ENCODE measurements at regions not wholly inside any gene's neighbourhood (a gene's known extent, or its start where the extent isn't known, plus 50 kb on each side); places are given as distances from the start of the nearest gene placed in this dataset.
"Not testable (repeated sequence)": the region's sequence is repeated elsewhere in the genome, so short reads cannot be mapped to it uniquely, and the experiment has no call there.

- not testable (repeated sequence) for TF ChIP-seq CTCF (IDR thresholded peaks at IDR 0.05; ENCODE audit: insufficient read depth, low read length, poor library complexity, severe bottlenecking); EZH2phosphoT487 (conservative IDR thresholded peaks at IDR 0.05; ENCODE audit: low read length)
Measured at GRCh38 chr9:65441324-65441920, 156.4 kb upstream of the FOXD4L5 start.
